Loucy (cell line): ENCODE measurements at regions not wholly inside any gene's neighbourhood (a gene's known extent, or its start where the extent isn't known, plus 50 kb on each side); places are given as distances from the start of the nearest gene placed in this dataset.

Experiments used
- EZH2phosphoT487 ChIP-seq: fragments of 200-600 bp; IDR thresholded peaks from 2 replicates; pipeline ENCODE4 v1.6.1; 2018; ENCODE audit warnings: antibody characterized with exemption, mild to moderate bottlenecking, moderate library complexity, borderline replicate concordance
- TF ChIP-seq, protein P1 (sequence below): fragments of 200-600 bp; sonication (generic); conservative IDR thresholded peaks from 2 replicates; pipeline ENCODE4 v1.5.1; 2014; ENCODE audit warnings: mild to moderate bottlenecking, antibody characterized with exemption, low read length

GRCh38 chr2:21818212-21818795 is 694.5 kb downstream of the TDRD15 start:
- TF ChIP-seq, protein P1, sequence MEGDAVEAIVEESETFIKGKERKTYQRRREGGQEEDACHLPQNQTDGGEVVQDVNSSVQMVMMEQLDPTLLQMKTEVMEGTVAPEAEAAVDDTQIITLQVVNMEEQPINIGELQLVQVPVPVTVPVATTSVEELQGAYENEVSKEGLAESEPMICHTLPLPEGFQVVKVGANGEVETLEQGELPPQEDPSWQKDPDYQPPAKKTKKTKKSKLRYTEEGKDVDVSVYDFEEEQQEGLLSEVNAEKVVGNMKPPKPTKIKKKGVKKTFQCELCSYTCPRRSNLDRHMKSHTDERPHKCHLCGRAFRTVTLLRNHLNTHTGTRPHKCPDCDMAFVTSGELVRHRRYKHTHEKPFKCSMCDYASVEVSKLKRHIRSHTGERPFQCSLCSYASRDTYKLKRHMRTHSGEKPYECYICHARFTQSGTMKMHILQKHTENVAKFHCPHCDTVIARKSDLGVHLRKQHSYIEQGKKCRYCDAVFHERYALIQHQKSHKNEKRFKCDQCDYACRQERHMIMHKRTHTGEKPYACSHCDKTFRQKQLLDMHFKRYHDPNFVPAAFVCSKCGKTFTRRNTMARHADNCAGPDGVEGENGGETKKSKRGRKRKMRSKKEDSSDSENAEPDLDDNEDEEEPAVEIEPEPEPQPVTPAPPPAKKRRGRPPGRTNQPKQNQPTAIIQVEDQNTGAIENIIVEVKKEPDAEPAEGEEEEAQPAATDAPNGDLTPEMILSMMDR = no peak
- TF ChIP-seq EZH2phosphoT487 = no peak
